Activated T-cell treated with anti-CD3 and anti-CD28 coated beads, Interleukin-2, amount 50 U/mL, for 1 hour (primary cell): ENCODE measurements at regions not wholly inside any gene's neighbourhood (a gene's known extent, or its start where the extent isn't known, plus 50 kb on each side); places are given as distances from the start of the nearest gene placed in this dataset.
A peak's percentile ranks its signal among the peaks of the same experiment; 100 is the strongest.

Experiments used
- DNase-seq: peaks from one replicate; pipeline ENCODE4 v3.0.0-alpha.2; 2020

DNA sequence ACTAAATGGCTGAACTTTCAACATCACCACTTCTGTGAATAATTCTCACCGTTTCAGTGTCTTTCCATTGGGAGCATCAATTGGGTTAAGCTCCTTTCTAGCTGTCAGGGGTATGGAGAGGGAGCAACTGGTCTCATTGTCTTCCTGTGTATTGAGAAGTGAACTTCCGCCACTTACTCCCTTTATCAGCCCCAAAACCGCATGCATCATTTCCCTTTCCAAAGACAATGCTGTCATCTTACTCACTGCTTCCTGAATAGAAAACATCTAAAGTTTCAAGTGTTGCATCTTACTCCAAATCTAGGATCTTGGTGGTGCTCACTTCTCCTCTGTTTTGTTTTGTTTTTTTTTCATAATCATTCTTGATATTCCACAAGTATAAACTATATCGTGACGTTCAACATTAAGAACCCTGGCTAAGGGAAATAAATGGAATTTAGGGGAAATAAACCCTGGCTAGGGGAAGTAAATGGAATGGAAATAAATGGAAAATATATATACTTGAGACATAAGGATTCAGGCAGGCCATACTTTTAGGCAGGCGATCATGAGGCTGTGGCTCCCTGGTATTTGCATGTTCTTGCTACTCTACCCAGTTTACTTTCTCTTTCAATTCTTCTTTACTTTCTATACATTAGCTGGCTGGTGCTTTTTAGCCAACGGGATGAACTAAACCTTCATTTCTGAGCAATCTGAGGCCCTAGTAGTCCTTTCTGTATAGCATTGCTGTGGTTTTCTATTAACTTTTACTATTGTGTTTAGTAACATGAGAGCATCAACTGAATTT lies 371.9 kb downstream of the BMPER start:
- no peak for DNase-seq

DNA sequence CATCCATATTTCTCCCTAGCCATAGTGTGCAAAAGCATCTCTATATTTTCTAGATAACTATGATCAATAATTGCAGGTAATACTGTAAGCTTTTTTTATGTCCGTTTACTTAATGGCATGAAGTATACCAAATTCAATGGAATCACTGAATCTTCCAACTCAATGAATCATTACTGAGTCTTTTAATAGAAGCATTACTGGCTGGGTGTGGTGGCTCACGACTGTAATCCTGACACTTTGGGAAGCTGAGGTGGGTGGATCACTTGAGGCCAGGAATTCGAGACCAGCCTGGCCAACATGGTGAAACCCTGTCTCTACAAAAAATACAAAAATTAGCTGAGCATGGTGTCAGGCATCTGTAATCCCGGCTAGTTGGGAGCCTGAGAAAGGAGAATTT lies 372.5 kb downstream of the BMPER start:
- no peak for DNase-seq

DNA sequence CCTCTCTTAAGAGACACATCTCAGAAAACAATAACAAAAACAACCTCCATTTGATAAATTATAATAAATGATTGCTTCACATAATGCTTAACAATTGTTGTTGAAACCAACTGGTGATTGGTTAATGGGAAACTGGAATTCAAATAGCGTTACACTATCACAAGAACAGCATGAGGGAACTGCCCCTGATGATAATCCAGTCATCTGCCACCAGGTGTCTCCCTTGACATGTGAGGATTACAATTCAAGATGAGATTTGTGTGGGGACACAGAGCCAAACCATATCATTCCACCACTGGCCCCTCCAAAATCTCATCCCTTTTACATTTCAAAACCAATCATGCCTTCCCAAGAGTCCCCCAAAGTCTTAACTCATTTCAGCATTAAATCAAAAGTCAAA lies 375.9 kb downstream of the BMPER start:
- no peak for DNase-seq

DNA sequence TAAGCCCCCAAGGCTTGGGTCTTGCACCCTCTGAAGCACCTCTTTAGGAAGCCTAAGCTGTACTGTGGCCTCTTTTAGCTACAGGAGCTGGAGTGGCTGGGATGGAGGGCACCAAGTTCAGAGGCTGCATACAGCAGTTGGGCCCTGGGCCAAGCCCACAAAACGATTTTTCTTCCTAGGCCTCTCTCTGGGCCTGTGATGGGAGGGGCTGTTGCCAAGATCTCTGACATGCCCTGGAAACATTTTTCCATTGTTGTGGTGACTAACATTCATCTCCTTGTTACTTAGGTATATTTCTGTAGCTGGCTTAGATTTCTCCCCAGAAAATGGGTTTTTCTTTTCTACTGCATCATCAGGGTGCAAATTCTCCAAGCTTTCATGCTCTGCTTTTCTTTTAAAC lies 375.7 kb upstream of the NPSR1 start:
- DNase-seq = no peak

DNA sequence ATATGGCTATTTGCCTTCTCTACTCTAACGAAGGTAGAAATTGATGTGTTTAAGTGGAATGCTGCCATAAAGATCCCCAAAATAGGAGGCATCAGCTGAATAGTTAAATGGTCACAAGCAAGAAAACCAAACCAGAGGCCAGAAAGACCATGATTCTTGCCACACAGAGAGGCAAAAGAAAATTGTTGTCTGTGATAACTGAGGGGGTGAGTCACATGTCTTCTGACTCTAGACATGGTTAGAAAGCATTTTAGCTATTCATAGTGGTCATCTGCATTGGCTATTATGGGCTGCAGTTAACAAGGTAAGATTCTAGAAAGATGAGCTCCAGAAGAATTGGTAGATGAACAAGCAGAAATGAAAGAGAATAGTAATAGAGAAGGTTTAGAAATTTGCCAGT lies 361.4 kb upstream of the NPSR1 start:
- DNase-seq = no peak

DNA sequence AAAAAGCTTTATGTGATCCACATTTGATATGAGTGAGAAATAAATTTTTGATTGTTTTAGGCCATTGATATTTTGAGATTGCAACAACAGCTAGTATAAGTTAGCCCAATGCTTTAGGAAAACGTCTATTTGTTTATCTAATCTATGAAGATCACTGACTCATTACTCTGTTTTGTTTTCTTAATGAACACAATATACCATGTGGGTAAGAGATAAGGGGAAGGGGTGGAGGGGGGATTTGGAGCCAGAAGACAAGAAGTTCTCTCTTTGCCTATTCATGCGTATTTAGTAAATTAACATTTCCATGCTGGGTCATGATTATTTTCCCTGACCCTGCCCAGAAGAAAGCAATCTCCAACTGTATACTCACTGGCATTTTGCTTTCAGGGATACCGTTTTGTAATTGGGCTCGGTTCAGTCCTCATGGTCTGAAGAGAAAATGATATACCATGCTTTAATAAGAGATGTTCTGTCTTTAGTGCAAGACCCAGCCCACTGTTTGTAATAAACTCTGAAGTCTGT lies 359.5 kb upstream of the NPSR1 start:
- DNase-seq = no peak

DNA sequence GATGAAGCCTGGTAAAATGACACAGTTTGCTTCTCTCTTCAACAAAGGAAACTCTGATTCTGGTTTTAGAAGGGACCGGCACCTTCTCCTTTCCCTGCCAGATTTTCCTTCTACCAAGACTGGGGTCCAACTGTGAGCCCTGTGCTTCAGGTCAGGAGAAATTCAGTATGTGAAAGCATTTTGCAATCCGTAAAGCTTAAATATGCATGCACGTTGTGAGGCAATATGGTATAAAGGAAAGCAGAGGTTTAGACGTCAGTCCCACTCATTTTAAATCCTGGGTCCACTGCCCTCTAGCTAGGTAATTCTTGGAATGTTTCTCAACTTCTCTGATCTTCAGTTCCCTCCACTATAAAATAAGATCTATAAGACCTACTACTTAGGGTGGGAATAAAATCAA lies 359.0 kb upstream of the NPSR1 start:
- no peak for DNase-seq

DNA sequence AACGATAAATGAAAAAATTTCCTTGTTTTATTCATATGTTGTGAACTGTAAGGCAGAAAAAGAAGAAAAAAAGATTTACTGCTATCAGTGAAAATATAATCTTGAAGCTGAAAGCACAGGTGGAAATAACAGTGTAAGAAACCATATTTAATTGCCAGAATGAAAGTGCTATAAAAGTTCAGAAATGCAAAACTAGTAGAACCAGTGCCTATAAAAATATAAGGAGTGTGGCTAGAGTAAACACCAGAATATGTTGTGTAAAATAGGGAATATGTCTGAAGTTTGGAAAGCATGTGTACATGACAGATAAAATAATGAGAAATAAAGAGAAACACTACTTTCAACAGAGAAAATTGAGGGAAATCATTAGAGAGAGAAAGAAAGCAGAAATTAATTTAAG lies 350.5 kb upstream of the NPSR1 start:
- no peak for DNase-seq

DNA sequence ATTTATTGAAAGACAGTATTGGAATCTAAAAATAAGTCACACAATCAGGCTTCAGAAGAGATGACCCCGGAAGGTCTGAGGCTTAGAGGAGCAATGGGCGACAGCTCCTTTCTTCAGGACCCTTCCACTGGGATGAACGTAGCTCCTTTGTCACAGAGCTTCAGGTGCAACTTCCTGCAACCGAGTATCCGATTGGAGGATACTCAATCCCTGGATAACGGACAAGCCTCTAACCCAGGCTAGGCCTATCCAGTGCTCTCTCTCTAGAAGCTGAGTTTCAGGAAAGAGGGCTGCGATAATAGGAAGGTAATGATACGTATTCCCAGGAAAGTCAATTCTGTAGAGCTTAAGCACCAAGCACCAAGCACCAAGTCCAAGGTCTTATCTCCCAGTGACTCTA lies 349.4 kb upstream of the NPSR1 start:
- no peak for DNase-seq

DNA sequence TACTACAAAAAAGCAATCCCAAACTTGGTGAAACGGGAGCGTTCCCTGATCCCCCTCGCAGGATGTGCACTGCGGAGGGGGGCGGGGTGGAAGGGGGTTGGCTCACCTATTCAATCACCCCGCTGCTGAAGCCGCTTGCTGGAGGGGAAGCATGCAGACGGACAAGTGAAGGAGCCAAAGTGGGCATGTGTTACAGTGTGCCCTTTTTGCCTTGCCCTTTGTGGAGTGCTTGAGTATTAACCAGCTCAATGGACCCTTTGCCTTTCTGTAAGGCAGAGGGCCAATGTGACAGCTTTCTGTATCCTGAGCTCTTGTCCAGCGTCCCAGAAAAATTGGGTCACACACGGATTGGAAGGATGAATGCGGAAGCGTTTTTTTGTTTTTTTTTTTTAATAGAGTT lies 348.9 kb upstream of the NPSR1 start:
- DNase-seq = no peak

DNA sequence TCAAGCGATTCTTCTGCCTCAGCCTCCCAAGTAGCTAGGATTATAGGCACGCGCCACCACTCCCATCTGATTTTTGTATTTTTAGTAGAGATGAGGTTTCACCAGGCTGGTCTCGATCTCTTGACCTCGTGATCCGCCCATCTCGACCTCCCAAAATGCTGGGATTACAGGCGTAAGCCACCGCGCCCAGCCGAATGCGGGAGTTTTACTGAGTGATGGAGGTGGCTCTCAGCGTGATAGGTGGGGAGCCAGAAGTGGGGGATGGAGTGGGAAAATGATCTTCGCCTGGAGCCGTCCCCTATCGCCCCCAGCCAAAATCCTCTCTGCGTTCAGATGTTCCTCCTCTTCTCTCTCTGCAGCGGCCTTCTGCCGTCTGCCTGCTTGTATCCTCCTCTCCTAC lies 348.4 kb upstream of the NPSR1 start:
- DNase-seq = no peak

DNA sequence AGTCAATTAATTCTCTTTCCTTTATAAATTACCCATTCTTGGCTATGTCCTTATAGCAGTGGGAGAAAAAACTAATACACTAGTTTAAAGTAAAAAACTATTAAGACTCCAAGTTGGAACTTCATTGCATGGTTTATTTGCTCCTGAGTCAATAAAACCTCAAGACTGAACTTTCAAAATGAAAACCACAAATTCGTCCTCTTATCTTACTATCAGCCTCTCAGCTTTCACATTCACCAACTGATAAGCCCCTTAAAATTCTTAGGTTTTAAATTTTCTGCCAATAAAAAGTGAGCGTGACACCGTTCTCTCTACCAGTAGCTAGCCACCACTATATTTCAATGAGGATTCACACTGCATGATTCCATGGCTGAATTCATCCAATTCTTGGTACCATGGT lies 346.4 kb upstream of the NPSR1 start:
- DNase-seq = no peak

DNA sequence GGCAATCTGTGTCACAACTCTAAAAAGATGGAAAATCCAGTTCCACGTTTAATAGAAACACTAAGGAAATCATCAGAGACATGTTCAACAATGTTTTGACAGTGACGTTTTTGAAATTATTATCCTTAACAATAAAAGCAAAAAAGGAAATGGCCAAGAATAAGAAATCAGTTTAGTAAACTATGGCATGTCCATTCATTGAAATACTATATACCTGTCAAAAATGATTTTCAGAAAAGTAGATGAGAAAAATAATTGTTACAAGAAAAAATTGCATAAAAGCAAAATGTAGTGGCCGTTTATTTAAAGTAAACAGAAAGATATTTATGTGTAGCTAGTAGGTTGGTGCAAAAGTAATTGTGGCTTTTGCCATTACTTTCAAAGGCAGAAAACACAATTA lies 345.4 kb upstream of the NPSR1 start:
- no peak for DNase-seq

DNA sequence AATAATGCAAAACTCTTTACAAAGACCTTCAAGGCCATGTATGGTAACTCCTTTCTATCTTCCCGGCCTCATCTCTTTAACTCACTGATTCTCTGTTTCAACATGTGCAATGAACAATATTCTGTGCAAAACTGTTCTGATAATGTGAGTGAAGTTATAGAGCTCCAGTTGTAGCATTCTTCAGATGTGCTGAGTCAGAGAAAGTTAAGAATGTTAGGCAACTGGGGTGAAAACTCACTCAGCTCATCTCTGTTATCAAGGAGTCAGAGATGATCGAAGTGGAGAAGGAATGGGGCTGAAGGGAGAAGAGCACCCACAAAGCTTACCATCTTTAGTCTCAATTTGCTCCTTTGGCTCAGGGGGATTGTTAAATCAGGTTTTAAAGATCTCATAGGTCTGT lies 344.7 kb upstream of the NPSR1 start:
- no peak for DNase-seq

DNA sequence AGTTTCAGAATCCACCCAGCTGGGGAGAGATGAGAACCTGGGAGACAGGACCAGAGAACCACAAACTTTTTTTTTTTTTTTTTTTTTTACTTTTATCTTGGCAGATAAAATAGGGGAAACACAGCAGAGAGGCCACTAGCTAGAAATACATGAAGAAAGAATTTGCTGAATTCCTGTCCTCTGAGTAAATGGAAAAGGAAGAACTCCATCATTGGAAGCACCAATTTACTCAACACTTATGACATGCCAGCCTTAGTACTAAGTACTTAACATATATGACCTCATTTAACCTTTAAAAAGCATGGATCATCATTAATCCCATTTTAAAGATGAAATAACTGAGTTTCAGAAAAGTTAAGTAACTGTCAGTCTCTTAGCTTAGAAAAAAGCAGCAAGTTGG lies 343.0 kb upstream of the NPSR1 start:
- no peak for DNase-seq

DNA sequence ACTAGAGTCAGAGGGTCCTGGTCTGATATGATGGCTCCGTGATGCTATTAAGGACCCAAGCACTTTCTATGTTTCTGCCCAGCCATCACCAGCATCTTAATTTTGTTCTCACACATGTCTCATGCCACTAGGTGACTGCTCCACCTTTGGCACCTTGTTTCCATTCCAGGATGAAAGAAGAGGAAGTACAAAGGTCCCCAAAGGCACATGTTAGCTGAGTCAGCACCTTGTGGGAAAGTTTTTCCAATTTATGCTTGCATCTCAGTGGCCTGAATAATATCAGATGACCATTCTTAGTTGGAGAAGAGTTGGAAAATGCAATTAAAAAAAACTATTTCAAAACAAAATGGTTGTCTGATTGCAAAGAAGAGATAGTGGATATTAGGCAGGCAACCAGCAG lies 341.0 kb upstream of the NPSR1 start:
- no peak for DNase-seq

DNA sequence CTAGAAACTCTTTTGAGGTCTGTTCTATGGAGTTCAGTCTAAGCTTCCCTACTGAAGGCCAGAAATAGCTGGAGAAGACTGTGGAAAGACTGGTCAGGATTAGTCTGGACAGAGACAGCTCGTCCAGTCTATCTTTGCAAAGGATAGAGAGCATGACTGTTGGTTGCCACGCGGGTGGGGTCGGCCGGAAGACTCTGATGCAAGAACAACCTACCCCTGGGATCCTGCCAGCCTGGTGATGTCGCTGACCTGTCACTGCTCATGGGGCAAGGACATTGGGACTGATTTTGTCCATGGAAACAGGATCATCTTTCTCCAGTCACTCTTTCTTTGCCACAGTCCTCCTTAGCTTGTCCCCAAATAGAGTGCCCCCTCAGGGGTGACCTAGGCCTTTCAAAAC lies 337.6 kb upstream of the NPSR1 start:
- DNase-seq = no peak

DNA sequence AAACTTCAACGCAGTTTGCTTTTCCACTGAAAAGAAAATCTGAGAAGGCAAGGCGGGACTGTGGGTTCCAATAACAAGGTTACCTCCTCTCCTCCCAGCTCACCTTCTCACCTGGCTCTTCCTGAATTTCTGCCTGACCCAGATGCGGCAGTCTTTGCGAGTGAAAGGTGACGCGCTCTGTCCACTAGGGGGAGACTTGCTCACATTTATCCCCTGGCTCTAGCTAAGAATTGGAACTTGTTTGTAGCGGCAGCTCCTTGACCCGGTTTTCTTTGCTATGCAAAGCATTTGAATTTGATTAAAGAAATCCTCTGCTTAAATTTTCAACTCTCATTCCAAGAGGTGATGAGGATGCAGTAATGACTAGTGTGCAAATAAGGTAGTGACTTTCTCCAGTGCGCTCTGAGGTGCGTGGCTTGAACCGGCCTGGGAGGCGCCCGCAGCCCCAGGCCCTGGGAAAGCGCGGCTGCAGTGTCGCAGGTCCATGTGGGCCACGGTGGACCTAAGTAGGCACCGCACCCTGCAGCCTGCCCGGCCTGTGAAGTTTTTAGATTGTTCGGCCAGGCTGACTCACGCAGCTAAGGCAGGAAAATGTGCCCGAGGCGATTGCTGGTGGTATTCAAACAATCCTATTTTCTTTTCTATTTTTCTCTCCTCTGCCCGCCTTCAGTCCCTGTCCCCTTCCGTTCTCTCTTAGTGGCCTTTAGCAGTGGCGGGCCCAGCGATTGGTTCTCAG lies 336.9 kb upstream of the NPSR1 start:
- peak; percentile 19 for DNase-seq

DNA sequence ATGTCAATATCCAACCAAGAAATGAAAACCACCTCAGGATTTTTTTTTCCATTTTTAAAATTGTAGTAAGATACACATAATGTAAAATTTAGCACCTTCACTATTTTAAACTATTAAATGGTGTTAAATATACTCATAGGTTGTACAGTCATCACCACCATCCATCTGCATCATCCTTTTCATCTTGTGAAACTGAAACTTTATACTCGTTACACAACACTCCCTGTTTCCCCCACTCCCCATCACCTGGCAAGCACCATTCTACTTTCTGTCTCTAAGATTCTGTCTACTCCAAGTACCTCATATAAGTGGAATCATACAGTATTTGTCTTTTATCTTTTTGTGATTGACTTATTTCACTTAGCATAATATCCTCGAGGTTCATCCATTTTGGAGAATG lies 335.2 kb upstream of the NPSR1 start:
- DNase-seq = no peak

DNA sequence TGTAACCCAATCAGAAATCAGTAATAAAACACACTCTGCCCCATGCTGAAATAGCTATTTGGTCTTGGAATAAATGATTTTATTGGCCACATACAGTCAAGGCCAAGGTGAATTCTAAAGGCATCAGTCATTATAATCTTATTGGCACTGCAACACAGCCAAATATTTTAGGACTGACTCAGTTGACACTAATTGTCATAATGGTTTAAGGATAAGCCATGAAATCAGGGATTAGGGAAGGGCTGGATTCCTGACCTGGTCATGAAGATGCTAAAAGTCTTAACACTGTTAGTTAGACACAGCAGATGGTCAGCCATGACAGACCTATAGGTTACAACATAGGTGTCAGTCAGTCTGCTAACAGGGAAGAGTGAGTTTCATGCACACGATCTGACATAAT lies 330.3 kb upstream of the NPSR1 start:
- no peak for DNase-seq

DNA sequence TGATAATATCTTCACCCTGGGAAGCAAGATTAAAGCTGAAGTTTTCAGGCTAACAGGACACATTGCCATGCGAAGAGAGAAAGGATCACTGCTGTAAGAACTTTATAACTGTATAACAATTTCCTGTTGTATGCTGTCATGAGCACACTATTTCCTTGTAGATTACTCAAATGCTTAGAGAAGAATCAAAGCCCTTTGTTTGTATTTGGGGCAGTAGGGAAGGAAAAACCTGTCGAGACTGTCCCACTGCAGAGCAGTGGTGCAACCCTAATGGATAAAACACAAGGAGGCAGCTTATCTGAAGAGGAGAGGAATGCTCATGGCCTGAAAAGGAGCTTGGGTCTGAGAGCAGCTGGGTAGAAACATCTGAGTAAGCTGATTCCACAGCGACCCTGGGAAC lies 327.7 kb upstream of the NPSR1 start:
- no peak for DNase-seq

DNA sequence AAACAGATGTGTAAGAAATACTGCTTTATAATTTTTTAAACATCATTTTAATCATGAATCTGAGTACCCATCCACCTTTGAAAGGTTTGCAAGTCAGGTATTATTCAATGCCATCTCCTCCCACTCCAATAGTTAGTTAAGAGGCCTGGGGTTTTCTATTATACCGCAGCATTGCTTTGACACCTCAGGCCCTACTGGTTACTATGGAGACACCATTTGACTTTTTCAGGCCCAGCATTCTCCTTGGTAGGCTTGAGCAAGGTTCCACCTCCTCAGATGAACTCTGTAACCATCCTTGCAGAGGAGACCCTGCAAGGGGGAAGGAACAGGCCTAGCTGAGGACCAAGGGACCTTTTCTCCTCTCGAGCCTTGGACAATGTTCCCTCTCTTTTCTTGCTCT lies 326.9 kb upstream of the NPSR1 start:
- no peak for DNase-seq

DNA sequence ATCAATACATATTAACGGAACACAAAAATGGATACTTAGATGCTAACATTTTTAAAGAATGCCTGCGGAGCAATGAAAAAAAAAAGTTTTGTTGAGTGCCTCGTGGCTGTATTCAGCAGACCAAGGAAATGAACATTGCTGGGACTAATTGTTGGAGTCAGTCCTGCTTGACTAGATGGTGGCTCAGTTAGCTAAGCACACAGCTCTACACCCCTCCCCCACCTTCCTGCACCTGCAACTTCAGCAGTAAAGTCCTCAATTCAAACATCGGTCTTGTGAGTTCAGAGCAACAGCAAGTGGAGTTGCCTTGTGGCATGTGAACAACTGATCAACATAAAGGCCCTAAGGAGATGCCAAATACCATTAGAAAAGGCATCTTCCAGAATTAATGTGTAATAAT lies 326.0 kb upstream of the NPSR1 start:
- DNase-seq = no peak

DNA sequence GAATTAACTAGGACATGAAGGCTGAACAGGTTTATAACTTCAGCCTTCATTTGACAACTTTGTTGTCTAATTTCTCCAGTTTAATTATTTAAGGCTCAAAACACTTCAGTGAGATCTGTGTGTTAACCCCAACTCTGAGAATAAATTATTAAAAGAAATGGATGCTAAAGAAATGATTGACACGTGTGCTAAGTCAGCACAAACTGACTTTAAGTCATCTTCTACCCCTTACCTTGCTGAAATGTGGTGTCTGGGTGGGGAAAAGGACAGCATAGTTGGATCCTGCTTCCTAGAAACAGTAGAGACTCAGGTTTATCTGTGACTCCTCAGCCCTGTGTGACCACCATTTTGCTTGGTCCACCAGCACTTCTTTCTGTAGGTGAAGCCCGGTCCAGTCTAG lies 324.8 kb upstream of the NPSR1 start:
- DNase-seq = no peak

DNA sequence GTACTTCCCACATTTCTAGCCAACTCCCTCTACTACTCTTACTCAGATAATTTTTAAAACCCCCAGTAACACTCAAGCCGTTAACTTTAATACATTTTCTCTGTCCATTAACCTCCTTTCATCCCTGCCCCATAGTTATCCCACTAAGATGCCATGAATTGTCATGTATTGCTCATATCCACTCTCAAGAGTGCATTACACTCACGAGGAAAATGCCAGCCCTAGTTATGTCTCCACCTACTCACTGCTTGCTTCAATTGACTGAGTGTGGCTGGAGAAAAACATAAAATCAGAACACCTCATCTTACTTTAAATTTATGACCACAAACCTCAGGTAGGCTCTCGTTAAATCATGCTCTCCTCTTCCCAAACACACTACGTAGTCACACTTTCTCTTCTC lies 324.1 kb upstream of the NPSR1 start:
- no peak for DNase-seq
